ENCODE measurements at regions not wholly inside any gene's neighbourhood (a gene's known extent, or its start where the extent isn't known, plus 50 kb on each side); places are given as distances from the start of the nearest gene placed in this dataset.

DNA sequence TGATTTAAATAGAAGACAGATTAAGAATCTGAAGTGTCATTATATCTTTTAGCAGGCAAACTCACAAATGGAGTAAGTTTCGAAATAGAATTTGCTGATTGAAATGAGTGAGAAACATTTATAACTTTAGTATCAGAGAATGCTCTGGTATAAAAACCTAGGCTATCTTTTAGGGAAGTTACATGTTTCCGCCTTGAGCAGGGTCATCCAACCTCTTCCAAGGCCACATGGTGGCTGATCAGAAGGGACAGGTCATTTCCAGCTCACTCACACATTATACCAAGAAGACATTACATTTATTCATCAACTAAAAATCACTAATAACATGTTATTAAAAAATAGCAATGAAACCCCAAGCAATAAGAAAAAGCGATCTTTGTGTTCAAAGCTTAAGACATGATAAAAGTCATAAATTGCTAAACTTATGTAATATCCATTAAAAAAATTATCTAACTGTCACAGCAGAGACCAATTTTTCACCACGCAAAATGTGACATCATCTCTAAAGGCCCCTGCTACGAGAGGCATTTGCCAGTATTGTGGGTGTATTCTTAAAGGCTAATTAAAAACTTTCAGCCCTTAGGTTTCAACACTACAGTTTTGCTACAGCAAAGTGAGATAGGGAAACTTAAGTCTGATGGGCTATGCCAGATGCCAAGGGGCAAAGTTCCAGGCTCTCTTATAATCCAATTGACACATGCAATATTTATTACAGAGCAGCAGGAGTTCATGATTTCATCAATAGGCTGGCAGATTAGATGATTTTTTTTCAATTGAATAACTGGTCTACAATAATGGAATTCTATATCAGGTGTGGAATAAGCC is 240.4 kb upstream of the TBL1XR1 start:
- no peak for TF ChIP-seq RBBP5 (IDR thresholded peaks at IDR 0.05; ENCODE audit: borderline replicate concordance, low read depth, low read length)
- no peak for TF ChIP-seq MAX (IDR thresholded peaks at IDR 0.05)
- no peak for TF ChIP-seq JUND (IDR thresholded peaks at IDR 0.05; ENCODE audit: low read length)
- TF ChIP-seq HDAC2 (IDR thresholded peaks at IDR 0.05; ENCODE audit: borderline replicate concordance in 1 of 2, low read depth in 2 of 2, low read length in 2 of 2): no peak
- TF ChIP-seq NRF1 (IDR thresholded peaks at IDR 0.05; ENCODE audit: low read depth, low read length): no peak
- no peak for FAIRE-seq
- CTCF ChIA-PET (ENCODE audit: partially characterized antibody): no interaction called here

More for the DNA sequence above, 240.4 kb upstream of the TBL1XR1 start:
- WGBS, 2 experiments (ENCODE audit: extremely low coverage in 1 of 2, insufficient coverage in 1 of 2, insufficient read length in 1 of 2, insufficient replicate concordance in 2 of 2, low coverage in 1 of 2, low lambda C conversion rate in 2 of 2, missing lambda C conversion rate in 1 of 2): 79% methylated on average over 5 of the region's 5 CpGs; no CpG with 5 or more reads in 1 of the 2 experiments
- POLR2A ChIA-PET (ENCODE audit: partially characterized antibody): no interaction called here
- Histone ChIP-seq H3K79me2 (ENCODE audit: control insufficient read depth in 1 of 2, insufficient read depth in 2 of 2, low read length in 2 of 2) (no peaks in the 10 kb centered on the region), H3K23me2 (ENCODE audit: low read depth, low read length) (no peaks in the 10 kb centered on the region), H4K8ac (ENCODE audit: extremely low read depth, insufficient read depth, low read length) (no peak overlapping the region), H2AFZ (ENCODE audit: low read length) (no peak overlapping the region), H3K56ac (replicated peaks; ENCODE audit: insufficient read length, low read depth, low read length) (no peak overlapping the region), H2BK15ac (ENCODE audit: low read length) (no peak overlapping the region), H3K4me2 (ENCODE audit: insufficient read depth in 1 of 2, low read depth in 2 of 2, low read length in 2 of 2) (no peak overlapping the region), H3K4me1 (replicated peaks in 1 of 4; ENCODE audit: control insufficient read depth in 3 of 4, insufficient read depth in 4 of 4, low read length in 3 of 4) (no peaks in the 10 kb centered on the region), H3K27me3 (replicated peaks in 1 of 4; ENCODE audit: control insufficient read depth in 3 of 4, extremely low read depth in 1 of 4, insufficient read depth in 3 of 4, low read length in 3 of 4) (no peaks in the 10 kb centered on the region), H2BK12ac (ENCODE audit: low read depth, low read length) (no peak overlapping the region), H2AK5ac (ENCODE audit: low read depth, low read length) (no peak overlapping the region), H4K5ac (ENCODE audit: insufficient read length, low read depth, low read length) (no peak overlapping the region), H4K91ac (replicated peaks; ENCODE audit: insufficient read length, low read length) (no peak overlapping the region), H3K23ac (ENCODE audit: insufficient read length) (no peak overlapping the region), H2BK5ac (ENCODE audit: low read depth, low read length) (no peak overlapping the region), H3K4ac (replicated peaks; ENCODE audit: insufficient read length, low read depth, low read length) (no peak overlapping the region), H4K20me1 (replicated peaks in 1 of 2; ENCODE audit: control insufficient read depth in 1 of 2, insufficient read depth in 2 of 2, low read length in 2 of 2) (no peaks in the 10 kb centered on the region), H3K9ac (replicated peaks in 1 of 4; ENCODE audit: extremely low read depth in 1 of 4, low read depth in 3 of 4, low read length in 3 of 4) (no peak overlapping the region), H3K9me3 (ENCODE audit: insufficient read depth in 2 of 2, low read depth in 1 of 2, low read length in 1 of 2) (no peaks in the 10 kb centered on the region), H3K36me3 (ENCODE audit: control insufficient read depth in 2 of 4, insufficient read depth in 4 of 4, low read length in 3 of 4) (no peaks in the 10 kb centered on the region), H3K18ac (ENCODE audit: extremely low read depth, low read length) (no peak overlapping the region), H3K79me1 (ENCODE audit: low read depth, low read length) (no peaks in the 10 kb centered on the region), H3K4me3 (ENCODE audit: extremely low read depth in 1 of 4, insufficient read depth in 2 of 4, low read depth in 3 of 4, low read length in 4 of 4) (no peak overlapping the region), H2BK20ac (ENCODE audit: low read length) (no peak overlapping the region), H2BK120ac (replicated peaks; ENCODE audit: low read depth, low read length) (no peak overlapping the region), H3K27ac (ENCODE audit: low read depth, low read length) (no peak overlapping the region), H3K14ac (ENCODE audit: insufficient read length) (no peak overlapping the region)
- no peak for DNase-seq (ENCODE audit: low read depth in 1 of 2, low spot score in 2 of 2)
